NCI-H2171 treated with DMSO at 0.1 percent for 48 hours (cell line): ENCODE measurements at regions not wholly inside any gene's neighbourhood (a gene's known extent, or its start where the extent isn't known, plus 50 kb on each side); places are given as distances from the start of the nearest gene placed in this dataset.

Experiments used
- DNase-seq: peaks from one replicate; lab custom pipeline; 2025; lab: John Stamatoyannopoulos, UW

- no peak for DNase-seq
Observed at GRCh38 chr9:93730217-93730616, 153.8 kb downstream of the PHF2 start.
